WTC11 (cell line): ENCODE measurements at regions not wholly inside any gene's neighbourhood (a gene's known extent, or its start where the extent isn't known, plus 50 kb on each side); places are given as distances from the start of the nearest gene placed in this dataset.

Experiments
- ATAC-seq: fragments of 200-7000 bp; cut with Tn5 transposase; 2 replicates; pipeline ENCODE4 v1.10.0; 2021; ENCODE audit warnings: mild to moderate bottlenecking, moderate library complexity
- CTCF ChIA-PET: fragments of 300-600 bp; sonication (Branson Sonifier 250); formaldehyde crosslinking; loops from one replicate; lab custom pipeline; 2021; ENCODE audit warnings: antibody characterized with exemption; lab: Charles Lee
- POLR2A ChIA-PET: fragments of 350-600 bp; sonication (Branson Sonifier 250); formaldehyde crosslinking; loops from one replicate; lab custom pipeline; 2021; ENCODE audit warnings: antibody characterized with exemption; lab: Charles Lee
- DNase-seq: peaks from one replicate; pipeline ENCODE4 v3.0.0; 2021; ENCODE audit warnings: low spot score
- H3K27ac Mint-ChIP-seq: 2 replicates; pipeline ENCODE4 v1.8.0; 2021; ENCODE audit warnings: mixed read lengths
- H3K27me3 Mint-ChIP-seq: 2 replicates; pipeline ENCODE4 v1.8.0; 2021; ENCODE audit warnings: low read depth, mild to moderate bottlenecking, moderate library complexity, mixed read lengths
- H3K36me3 Mint-ChIP-seq: 2 replicates; pipeline ENCODE4 v1.8.0; 2021; ENCODE audit warnings: mixed read lengths
- H3K4me1 Mint-ChIP-seq: 2 replicates; pipeline ENCODE4 v1.8.0; 2022; ENCODE audit warnings: mixed read lengths
- H3K4me3 Mint-ChIP-seq: 2 replicates; pipeline ENCODE4 v1.8.0; 2021; ENCODE audit warnings: mild to moderate bottlenecking, moderate library complexity, mixed read lengths
- H3K9me3 Mint-ChIP-seq: 2 replicates; pipeline ENCODE4 v1.8.0; 2021; ENCODE audit warnings: mixed read lengths
- CBFB ChIP-seq: sonication (generic); formaldehyde crosslinking; IDR thresholded peaks from 2 replicates; pipeline ENCODE4 v1.8.1; 2022; ENCODE audit warnings: mild to moderate bottlenecking, low read depth, missing genetic modification reagents
- CREB1 ChIP-seq: sonication (generic); formaldehyde crosslinking; IDR thresholded peaks from 2 replicates; pipeline ENCODE4 v1.8.0; 2023; ENCODE audit warnings: mild to moderate bottlenecking, missing genetic modification reagents
- ELF4 ChIP-seq: sonication (generic); formaldehyde crosslinking; IDR thresholded peaks from 2 replicates; pipeline ENCODE4 v1.8.1; 2022; ENCODE audit warnings: low read depth, mild to moderate bottlenecking, moderate library complexity, missing genetic modification reagents
- FOXP1 ChIP-seq: sonication (generic); formaldehyde crosslinking; IDR thresholded peaks from 2 replicates; pipeline ENCODE4 v1.8.0; 2022; ENCODE audit warnings: missing genetic modification reagents, mild to moderate bottlenecking, moderate library complexity, borderline replicate concordance
- JAZF1 ChIP-seq: fragments of 250-450 bp; sonication (Bioruptor Pico); IDR thresholded peaks from 2 replicates; pipeline ENCODE4 v1.9.0; 2021; ENCODE audit warnings: moderate library complexity, mild to moderate bottlenecking, inconsistent platforms
- NFATC4 ChIP-seq: fragments of 250-450 bp; sonication (Bioruptor Pico); IDR thresholded peaks from 2 replicates; pipeline ENCODE4 v1.9.0; 2021; ENCODE audit warnings: mild to moderate bottlenecking
- RELA ChIP-seq: sonication (generic); formaldehyde crosslinking; IDR thresholded peaks from 2 replicates; pipeline ENCODE4 v1.8.1; 2022; ENCODE audit warnings: missing genetic modification reagents, mild to moderate bottlenecking, borderline replicate concordance
- SMAD3 ChIP-seq: sonication (generic); formaldehyde crosslinking; IDR thresholded peaks from 2 replicates; pipeline ENCODE4 v1.8.0; 2022; ENCODE audit warnings: missing genetic modification reagents, mild to moderate bottlenecking, borderline replicate concordance
- ZNF232 ChIP-seq: sonication (generic); formaldehyde crosslinking; IDR thresholded peaks from 2 replicates; pipeline ENCODE4 v1.8.0; 2022; ENCODE audit warnings: mild to moderate bottlenecking, missing genetic modification reagents
- TF ChIP-seq, protein P1 (sequence below): sonication (generic); formaldehyde crosslinking; IDR thresholded peaks from 2 replicates; pipeline ENCODE4 v1.8.1; 2023; ENCODE audit warnings: mild to moderate bottlenecking, missing genetic modification reagents
- TF ChIP-seq, protein P2 (sequence below): sonication (generic); formaldehyde crosslinking; IDR thresholded peaks from 2 replicates; pipeline ENCODE4 v1.8.1; 2023; ENCODE audit warnings: mild to moderate bottlenecking, missing genetic modification reagents, borderline replicate concordance
- TF ChIP-seq, protein P3 (sequence below): fragments of 250-450 bp; sonication (Bioruptor Pico); IDR thresholded peaks from 2 replicates; pipeline ENCODE4 v1.9.0; 2021; ENCODE audit warnings: moderate library complexity, mild to moderate bottlenecking, inconsistent platforms, borderline replicate concordance
- TF ChIP-seq, protein P4 (sequence below): sonication (generic); formaldehyde crosslinking; IDR thresholded peaks from 2 replicates; pipeline ENCODE4 v1.8.1; 2023; ENCODE audit warnings: mild to moderate bottlenecking, moderate library complexity, missing genetic modification reagents
- TF ChIP-seq, protein P5 (sequence below): fragments of 250-450 bp; sonication (Bioruptor Pico); IDR thresholded peaks from 2 replicates; pipeline ENCODE4 v1.9.0; 2021; ENCODE audit warnings: mild to moderate bottlenecking, borderline replicate concordance
- TF ChIP-seq, protein P6 (sequence below): sonication (generic); formaldehyde crosslinking; IDR thresholded peaks from 2 replicates; pipeline ENCODE4 v1.8.1; 2023; ENCODE audit warnings: mild to moderate bottlenecking, missing genetic modification reagents, moderate library complexity

DNA sequence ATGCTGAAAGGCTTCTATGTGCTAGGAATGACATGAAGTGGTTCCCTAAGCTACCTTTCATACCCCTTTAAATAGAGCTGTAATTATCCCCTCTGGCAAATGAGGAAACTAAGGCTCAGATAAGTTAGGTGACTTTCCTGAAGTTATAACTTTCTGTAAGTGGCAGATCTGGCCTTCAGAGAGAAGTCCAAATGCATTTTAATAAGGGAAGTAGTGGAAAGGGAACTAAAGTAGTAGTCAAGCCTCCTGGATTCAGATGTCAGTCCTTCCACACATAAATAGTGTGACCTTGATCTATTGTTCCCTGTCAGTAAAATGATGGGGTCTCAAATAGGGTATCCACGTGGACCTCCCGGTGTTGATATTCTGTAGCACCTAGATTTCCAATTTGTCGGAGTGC is 277.7 kb downstream of the EDEM1 start:
- Mint-ChIP-seq H3K4me3 (no peak overlapping the region), H3K4me1 (peaks cover 19% of the 10 kb centered on the region)
- ATAC-seq: no peak
- DNase-seq: no peak
- TF ChIP-seq RELA (CRISPR knock-in tag) (no peak), SMAD3 (CRISPR knock-in tag) (no peak), FOXP1 (CRISPR knock-in tag) (no peak), NFATC4 (CRISPR knock-in tag) (no peak), ELF4 (no peak), JAZF1 (CRISPR knock-in tag) (no peak), ZNF232 (CRISPR knock-in tag) (no peak), CREB1 (CRISPR knock-in tag) (no peak), CBFB (no peak)
- TF ChIP-seq, protein P1, sequence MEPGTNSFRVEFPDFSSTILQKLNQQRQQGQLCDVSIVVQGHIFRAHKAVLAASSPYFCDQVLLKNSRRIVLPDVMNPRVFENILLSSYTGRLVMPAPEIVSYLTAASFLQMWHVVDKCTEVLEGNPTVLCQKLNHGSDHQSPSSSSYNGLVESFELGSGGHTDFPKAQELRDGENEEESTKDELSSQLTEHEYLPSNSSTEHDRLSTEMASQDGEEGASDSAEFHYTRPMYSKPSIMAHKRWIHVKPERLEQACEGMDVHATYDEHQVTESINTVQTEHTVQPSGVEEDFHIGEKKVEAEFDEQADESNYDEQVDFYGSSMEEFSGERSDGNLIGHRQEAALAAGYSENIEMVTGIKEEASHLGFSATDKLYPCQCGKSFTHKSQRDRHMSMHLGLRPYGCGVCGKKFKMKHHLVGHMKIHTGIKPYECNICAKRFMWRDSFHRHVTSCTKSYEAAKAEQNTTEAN (CRISPR knock-in tag): no peak
- TF ChIP-seq, protein P2, sequence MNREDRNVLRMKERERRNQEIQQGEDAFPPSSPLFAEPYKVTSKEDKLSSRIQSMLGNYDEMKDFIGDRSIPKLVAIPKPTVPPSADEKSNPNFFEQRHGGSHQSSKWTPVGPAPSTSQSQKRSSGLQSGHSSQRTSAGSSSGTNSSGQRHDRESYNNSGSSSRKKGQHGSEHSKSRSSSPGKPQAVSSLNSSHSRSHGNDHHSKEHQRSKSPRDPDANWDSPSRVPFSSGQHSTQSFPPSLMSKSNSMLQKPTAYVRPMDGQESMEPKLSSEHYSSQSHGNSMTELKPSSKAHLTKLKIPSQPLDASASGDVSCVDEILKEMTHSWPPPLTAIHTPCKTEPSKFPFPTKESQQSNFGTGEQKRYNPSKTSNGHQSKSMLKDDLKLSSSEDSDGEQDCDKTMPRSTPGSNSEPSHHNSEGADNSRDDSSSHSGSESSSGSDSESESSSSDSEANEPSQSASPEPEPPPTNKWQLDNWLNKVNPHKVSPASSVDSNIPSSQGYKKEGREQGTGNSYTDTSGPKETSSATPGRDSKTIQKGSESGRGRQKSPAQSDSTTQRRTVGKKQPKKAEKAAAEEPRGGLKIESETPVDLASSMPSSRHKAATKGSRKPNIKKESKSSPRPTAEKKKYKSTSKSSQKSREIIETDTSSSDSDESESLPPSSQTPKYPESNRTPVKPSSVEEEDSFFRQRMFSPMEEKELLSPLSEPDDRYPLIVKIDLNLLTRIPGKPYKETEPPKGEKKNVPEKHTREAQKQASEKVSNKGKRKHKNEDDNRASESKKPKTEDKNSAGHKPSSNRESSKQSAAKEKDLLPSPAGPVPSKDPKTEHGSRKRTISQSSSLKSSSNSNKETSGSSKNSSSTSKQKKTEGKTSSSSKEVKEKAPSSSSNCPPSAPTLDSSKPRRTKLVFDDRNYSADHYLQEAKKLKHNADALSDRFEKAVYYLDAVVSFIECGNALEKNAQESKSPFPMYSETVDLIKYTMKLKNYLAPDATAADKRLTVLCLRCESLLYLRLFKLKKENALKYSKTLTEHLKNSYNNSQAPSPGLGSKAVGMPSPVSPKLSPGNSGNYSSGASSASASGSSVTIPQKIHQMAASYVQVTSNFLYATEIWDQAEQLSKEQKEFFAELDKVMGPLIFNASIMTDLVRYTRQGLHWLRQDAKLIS (CRISPR knock-in tag): no peak
- TF ChIP-seq, protein P3, sequence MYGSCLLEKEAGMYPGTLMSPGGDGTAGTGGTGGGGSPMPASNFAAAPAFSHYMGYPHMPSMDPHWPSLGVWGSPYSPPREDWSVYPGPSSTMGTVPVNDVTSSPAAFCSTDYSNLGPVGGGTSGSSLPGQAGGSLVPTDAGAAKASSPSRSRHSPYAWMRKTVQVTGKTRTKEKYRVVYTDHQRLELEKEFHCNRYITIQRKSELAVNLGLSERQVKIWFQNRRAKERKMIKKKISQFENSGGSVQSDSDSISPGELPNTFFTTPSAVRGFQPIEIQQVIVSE (CRISPR knock-in tag): no peak
- TF ChIP-seq, protein P4, sequence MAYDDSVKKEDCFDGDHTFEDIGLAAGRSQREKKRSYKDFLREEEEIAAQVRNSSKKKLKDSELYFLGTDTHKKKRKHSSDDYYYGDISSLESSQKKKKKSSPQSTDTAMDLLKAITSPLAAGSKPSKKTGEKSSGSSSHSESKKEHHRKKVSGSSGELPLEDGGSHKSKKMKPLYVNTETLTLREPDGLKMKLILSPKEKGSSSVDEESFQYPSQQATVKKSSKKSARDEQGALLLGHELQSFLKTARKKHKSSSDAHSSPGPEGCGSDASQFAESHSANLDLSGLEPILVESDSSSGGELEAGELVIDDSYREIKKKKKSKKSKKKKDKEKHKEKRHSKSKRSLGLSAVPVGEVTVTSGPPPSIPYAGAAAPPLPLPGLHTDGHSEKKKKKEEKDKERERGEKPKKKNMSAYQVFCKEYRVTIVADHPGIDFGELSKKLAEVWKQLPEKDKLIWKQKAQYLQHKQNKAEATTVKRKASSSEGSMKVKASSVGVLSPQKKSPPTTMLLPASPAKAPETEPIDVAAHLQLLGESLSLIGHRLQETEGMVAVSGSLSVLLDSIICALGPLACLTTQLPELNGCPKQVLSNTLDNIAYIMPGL (CRISPR knock-in tag): no peak
- TF ChIP-seq, protein P5, sequence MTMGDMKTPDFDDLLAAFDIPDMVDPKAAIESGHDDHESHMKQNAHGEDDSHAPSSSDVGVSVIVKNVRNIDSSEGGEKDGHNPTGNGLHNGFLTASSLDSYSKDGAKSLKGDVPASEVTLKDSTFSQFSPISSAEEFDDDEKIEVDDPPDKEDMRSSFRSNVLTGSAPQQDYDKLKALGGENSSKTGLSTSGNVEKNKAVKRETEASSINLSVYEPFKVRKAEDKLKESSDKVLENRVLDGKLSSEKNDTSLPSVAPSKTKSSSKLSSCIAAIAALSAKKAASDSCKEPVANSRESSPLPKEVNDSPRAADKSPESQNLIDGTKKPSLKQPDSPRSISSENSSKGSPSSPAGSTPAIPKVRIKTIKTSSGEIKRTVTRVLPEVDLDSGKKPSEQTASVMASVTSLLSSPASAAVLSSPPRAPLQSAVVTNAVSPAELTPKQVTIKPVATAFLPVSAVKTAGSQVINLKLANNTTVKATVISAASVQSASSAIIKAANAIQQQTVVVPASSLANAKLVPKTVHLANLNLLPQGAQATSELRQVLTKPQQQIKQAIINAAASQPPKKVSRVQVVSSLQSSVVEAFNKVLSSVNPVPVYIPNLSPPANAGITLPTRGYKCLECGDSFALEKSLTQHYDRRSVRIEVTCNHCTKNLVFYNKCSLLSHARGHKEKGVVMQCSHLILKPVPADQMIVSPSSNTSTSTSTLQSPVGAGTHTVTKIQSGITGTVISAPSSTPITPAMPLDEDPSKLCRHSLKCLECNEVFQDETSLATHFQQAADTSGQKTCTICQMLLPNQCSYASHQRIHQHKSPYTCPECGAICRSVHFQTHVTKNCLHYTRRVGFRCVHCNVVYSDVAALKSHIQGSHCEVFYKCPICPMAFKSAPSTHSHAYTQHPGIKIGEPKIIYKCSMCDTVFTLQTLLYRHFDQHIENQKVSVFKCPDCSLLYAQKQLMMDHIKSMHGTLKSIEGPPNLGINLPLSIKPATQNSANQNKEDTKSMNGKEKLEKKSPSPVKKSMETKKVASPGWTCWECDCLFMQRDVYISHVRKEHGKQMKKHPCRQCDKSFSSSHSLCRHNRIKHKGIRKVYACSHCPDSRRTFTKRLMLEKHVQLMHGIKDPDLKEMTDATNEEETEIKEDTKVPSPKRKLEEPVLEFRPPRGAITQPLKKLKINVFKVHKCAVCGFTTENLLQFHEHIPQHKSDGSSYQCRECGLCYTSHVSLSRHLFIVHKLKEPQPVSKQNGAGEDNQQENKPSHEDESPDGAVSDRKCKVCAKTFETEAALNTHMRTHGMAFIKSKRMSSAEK: no peak
- TF ChIP-seq, protein P6, sequence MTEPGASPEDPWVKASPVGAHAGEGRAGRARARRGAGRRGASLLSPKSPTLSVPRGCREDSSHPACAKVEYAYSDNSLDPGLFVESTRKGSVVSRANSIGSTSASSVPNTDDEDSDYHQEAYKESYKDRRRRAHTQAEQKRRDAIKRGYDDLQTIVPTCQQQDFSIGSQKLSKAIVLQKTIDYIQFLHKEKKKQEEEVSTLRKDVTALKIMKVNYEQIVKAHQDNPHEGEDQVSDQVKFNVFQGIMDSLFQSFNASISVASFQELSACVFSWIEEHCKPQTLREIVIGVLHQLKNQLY: no peak
- TF ChIP-seq, all 79 proteins: peak for 0
- H3K9me3 Mint-ChIP-seq: peaks cover 81% of the 10 kb centered on the region
- H3K27ac Mint-ChIP-seq: no peak overlapping the region
- POLR2A ChIA-PET: no interaction called here
- H3K36me3 Mint-ChIP-seq: peaks cover 30% of the 10 kb centered on the region
- H3K27me3 Mint-ChIP-seq: no peaks in the 10 kb centered on the region; the same call in none of the 2 replicates
- CTCF ChIA-PET: no interaction called here
